IPS-20b (cell line): ENCODE measurements at regions not wholly inside any gene's neighbourhood (a gene's known extent, or its start where the extent isn't known, plus 50 kb on each side); places are given as distances from the start of the nearest gene placed in this dataset.

ENCODE experiments used
- H3K27ac ChIP-seq: one replicate; pipeline ENCODE4 v1.5.1; 2013; ENCODE audit warnings: low read length
- H3K27me3 ChIP-seq: 2 replicates; pipeline ENCODE4 v1.6.1; 2013; ENCODE audit warnings: mild to moderate bottlenecking, low read length, inconsistent platforms; ENCODE audit not compliant: insufficient read depth
- H3K36me3 ChIP-seq: 2 replicates; pipeline ENCODE4 v1.6.1; 2013; ENCODE audit warnings: low read depth, mild to moderate bottlenecking, inconsistent platforms, low read length, moderate library complexity; ENCODE audit not compliant: insufficient read depth
- H3K4me1 ChIP-seq: 2 replicates; pipeline ENCODE4 v1.6.1; 2013; ENCODE audit warnings: mild to moderate bottlenecking, control low read depth, inconsistent platforms, low read length, moderate library complexity; ENCODE audit not compliant: insufficient read depth
- H3K4me3 ChIP-seq: 2 replicates; pipeline ENCODE4 v1.5.1; 2013; ENCODE audit warnings: mild to moderate bottlenecking, low read length, inconsistent platforms
- H3K9ac ChIP-seq: 2 replicates; pipeline ENCODE4 v1.6.1; 2013; ENCODE audit warnings: low read depth, mild to moderate bottlenecking, inconsistent platforms, low read length, moderate library complexity
- H3K9me3 ChIP-seq: 2 replicates; pipeline ENCODE4 v1.6.1; 2013; ENCODE audit warnings: mild to moderate bottlenecking, low read depth, low read length, inconsistent platforms; ENCODE audit not compliant: insufficient read depth

DNA sequence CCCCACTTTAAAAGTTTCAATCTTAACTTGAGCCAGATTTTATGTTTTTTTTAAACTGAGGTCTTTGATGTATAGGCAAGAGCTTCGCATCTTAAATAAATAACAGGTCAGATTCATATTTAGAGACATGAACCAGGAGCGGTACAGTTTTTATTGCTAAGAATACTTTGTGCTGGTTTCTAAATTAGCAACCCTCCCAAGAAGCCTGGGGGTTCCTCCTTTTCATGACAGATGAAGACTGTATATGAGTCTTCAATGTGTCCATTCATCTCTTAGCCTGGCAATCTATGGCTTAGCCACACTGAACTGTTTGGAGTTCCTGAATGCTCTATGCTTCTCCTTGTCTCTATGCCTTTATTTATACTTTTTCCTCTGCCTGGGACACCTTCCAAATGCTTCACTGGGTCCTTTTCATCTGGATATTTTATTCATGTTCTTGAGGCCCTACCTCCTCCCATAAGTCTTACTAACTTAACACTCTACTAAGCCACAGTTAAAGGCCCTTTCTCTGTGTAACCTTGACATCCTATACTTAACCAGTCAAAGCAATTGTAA is 338.6 kb downstream of the INSC start:
- Histone ChIP-seq H3K9ac (no peak overlapping the region), H3K27ac (no peak overlapping the region), H3K36me3 (no peaks in the 10 kb centered on the region), H3K9me3 (no peaks in the 10 kb centered on the region), H3K4me3 (no peak overlapping the region), H3K27me3 (no peaks in the 10 kb centered on the region), H3K4me1 (no peaks in the 10 kb centered on the region)

GRCh38 chr11:15468466-15468865 is 353.7 kb downstream of the INSC start:
- Histone ChIP-seq H3K9me3 (no peaks in the 10 kb centered on the region), H3K9ac (no peak overlapping the region), H3K27ac (no peak overlapping the region), H3K4me1 (peaks cover 25% of the 10 kb centered on the region), H3K36me3 (no peaks in the 10 kb centered on the region), H3K27me3 (no peaks in the 10 kb centered on the region), H3K4me3 (no peak overlapping the region)

- peak overlapping the region; percentile 36 for H3K4me3 ChIP-seq
- H3K36me3 ChIP-seq, result no peaks in the 10 kb centered on the region
- no peaks in the 10 kb centered on the region for H3K27me3 ChIP-seq
- no peaks in the 10 kb centered on the region for H3K9me3 ChIP-seq
- no peak overlapping the region for H3K9ac ChIP-seq
- peaks cover 26% of the 10 kb centered on the region for H3K4me1 ChIP-seq
- peak overlapping the region; percentile 9 for H3K27ac ChIP-seq
Observed at GRCh38 chr11:15471048-15471894, 356.5 kb downstream of the INSC start.

DNA sequence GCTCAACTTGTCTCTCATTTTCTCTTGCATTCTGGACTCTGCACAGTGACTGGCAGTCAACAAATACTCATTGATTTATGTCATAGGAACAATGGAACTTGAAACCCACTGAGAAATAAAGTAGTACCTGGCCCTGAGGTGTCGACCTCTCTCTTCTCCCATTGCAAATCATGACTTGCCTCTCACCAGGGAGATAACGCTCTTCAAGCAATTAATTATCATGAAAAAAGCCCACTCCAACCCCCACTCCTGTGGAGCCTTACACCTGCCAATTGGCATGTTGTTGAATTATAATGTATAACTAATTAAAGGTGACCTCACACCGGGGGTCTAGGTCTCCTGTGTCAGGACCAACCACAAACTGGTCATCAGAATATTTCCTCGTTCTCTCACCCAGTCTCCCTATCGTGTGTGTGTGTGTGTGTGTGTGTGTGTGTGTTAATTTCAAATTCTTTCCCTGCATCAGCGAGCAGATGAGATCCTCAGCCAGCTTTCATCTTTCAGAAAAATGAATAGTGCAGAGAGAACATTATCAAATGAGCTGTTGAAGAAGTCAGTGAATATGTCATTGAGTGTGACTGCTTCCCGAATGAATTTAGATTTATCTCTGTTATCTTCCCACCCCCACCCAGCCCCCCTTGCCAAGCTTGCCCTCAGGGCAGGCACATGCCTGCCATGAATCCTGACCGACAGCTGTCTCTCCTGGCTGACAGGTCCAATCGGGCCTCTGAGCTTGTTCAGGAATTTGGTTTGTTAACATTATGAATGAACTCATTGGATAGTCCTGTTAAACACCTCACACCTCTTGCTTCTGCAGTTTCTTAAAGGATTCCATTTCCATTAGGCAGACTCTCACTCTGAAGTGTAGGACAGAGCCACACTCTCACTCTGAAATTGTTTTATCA is 357.4 kb downstream of the INSC start:
- no peaks in the 10 kb centered on the region for H3K36me3 ChIP-seq
- H3K4me1 ChIP-seq, result peaks cover 26% of the 10 kb centered on the region
- H3K9ac ChIP-seq, result no peak overlapping the region
- H3K4me3 ChIP-seq, result peak overlapping the region; percentile 36
- H3K9me3 ChIP-seq, result no peaks in the 10 kb centered on the region
- H3K27me3 ChIP-seq, result no peaks in the 10 kb centered on the region
- no peak overlapping the region for H3K27ac ChIP-seq

DNA sequence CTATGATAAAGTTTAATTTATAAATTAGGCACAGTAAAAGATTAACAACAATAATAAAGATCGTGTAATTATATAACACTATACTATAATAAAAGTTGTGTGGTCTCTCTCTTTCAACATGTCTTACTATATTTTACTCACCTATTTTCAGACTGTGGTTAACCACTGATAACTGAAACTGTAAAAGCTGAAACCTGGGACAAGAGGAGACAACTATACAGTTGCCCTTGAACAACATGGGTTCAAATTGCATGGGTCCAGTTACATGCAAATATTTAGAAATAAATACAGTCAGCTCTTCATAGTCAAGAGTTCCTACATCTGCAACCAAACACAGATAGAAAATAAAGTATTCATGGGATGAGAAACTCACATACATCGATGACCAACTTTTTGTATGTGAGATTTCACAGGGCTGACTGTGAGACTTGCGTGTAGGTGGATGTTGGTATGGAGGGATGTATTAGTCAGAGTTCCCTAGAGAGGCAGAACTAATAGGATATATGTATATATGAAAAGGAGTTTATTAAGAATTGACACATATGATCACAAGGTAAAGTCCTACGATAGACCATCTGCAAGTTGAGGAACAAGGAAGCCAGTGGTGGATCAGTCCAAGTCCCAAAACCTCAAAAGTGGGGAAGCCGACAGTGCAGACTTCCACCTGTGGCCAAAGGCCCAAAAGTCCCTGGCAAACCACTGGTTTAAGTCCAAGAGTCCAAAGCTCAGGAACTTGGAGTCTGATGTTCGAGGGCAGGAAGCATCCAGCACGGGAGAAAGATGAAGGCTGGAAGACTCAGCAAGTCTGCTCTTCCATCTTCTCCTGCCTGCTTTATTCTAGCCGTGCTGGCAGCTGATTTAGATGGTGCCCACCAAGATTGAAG is 359.5 kb downstream of the INSC start:
- no peak overlapping the region for H3K4me3 ChIP-seq
- H3K27ac ChIP-seq, result no peak overlapping the region
- no peaks in the 10 kb centered on the region for H3K27me3 ChIP-seq
- no peaks in the 10 kb centered on the region for H3K9me3 ChIP-seq
- H3K4me1 ChIP-seq, result peaks cover 26% of the 10 kb centered on the region
- no peaks in the 10 kb centered on the region for H3K36me3 ChIP-seq
- H3K9ac ChIP-seq, result no peak overlapping the region

GRCh38 chr11:15476371-15476917 is 361.7 kb downstream of the INSC start:
- H3K36me3 ChIP-seq, result no peaks in the 10 kb centered on the region
- H3K4me3 ChIP-seq, result no peak overlapping the region
- no peak overlapping the region for H3K9ac ChIP-seq
- H3K4me1 ChIP-seq, result peaks cover 21% of the 10 kb centered on the region
- no peaks in the 10 kb centered on the region for H3K27me3 ChIP-seq
- H3K27ac ChIP-seq, result no peak overlapping the region
- H3K9me3 ChIP-seq, result no peaks in the 10 kb centered on the region

DNA sequence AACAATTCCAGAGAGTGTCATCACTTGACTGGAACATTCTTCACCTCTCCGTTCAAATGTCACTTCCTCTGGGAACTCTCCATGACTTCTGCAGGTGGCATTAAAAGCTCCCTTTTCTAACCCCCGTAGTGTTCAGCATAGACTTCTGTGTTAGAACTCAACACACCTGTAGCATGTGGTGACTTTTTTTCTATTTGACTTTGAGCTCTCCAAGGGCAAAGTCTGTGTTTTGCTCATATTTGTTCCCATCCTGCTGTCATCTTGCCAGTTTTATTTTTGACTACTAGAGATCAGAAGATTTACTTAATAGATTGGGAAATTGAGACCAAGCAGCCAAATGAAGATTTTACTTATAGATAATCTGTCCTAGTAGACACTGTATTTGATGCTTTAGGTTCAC is 367.1 kb downstream of the INSC start:
- no peak overlapping the region for H3K9ac ChIP-seq
- H3K9me3 ChIP-seq, result no peaks in the 10 kb centered on the region
- no peak overlapping the region for H3K4me3 ChIP-seq
- no peaks in the 10 kb centered on the region for H3K36me3 ChIP-seq
- H3K27me3 ChIP-seq, result no peaks in the 10 kb centered on the region
- H3K27ac ChIP-seq, result no peak overlapping the region
- no peaks in the 10 kb centered on the region for H3K4me1 ChIP-seq

GRCh38 chr11:15483205-15483604 is 368.5 kb downstream of the INSC start:
- Histone ChIP-seq H3K9ac (no peak overlapping the region), H3K27ac (no peak overlapping the region), H3K36me3 (no peaks in the 10 kb centered on the region), H3K27me3 (no peaks in the 10 kb centered on the region), H3K4me1 (no peaks in the 10 kb centered on the region), H3K9me3 (no peaks in the 10 kb centered on the region), H3K4me3 (no peak overlapping the region)

DNA sequence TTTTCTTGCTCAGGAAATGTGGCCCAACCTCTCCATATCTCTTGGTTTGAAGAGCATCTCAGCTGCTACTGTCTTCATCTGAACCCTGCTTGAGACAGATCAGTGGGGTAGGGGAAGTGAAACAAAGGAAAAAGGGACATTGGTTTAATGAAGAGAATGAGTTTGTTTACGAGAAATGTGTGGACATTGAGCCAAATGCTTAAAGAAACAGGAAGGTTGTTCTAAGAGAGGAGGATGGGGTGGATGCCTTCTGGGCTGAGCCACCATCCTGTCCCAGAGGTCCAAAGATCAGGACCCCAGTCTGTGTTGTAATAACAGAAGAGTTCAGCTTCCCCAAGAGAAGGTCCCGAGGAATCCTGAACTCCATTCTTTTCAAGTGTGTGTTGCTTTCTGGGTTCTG is 369.7 kb downstream of the INSC start:
- Histone ChIP-seq H3K9ac (no peak overlapping the region), H3K27ac (no peak overlapping the region), H3K4me3 (no peak overlapping the region), H3K36me3 (no peaks in the 10 kb centered on the region), H3K27me3 (no peaks in the 10 kb centered on the region), H3K4me1 (no peaks in the 10 kb centered on the region), H3K9me3 (no peaks in the 10 kb centered on the region)

DNA sequence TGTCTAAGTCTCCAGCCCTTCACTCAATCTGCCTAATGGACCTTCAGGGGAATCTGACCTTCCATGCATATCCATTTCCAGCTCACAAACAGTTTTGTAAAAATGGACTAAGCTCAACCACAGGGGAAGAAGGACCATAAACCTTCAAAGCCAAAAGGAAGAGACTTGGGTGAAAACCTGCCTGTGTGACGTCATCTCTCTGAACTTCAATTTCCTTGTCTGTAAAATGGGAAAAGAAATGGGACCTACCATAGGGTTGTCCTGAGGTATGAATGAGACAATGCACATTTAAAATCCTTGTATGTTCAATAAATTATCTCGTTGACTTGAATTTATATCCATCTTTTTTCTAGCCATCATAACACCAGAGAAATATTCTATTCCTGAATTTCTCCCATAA is 370.7 kb downstream of the INSC start:
- no peak overlapping the region for H3K4me3 ChIP-seq
- no peaks in the 10 kb centered on the region for H3K27me3 ChIP-seq
- H3K9ac ChIP-seq, result no peak overlapping the region
- no peaks in the 10 kb centered on the region for H3K9me3 ChIP-seq
- no peaks in the 10 kb centered on the region for H3K4me1 ChIP-seq
- H3K27ac ChIP-seq, result no peak overlapping the region
- H3K36me3 ChIP-seq, result no peaks in the 10 kb centered on the region

- Histone ChIP-seq H3K27me3 (no peaks in the 10 kb centered on the region), H3K9me3 (no peaks in the 10 kb centered on the region), H3K4me3 (no peak overlapping the region), H3K9ac (no peak overlapping the region), H3K36me3 (no peaks in the 10 kb centered on the region), H3K4me1 (no peaks in the 10 kb centered on the region; the same call in 1 of the 2 replicates), H3K27ac (no peak overlapping the region)
Observed at GRCh38 chr11:15489281-15489680, 374.6 kb downstream of the INSC start.
